Brain microvascular endothelial cell (primary cell): ENCODE measurements at regions not wholly inside any gene's neighbourhood (a gene's known extent, or its start where the extent isn't known, plus 50 kb on each side); places are given as distances from the start of the nearest gene placed in this dataset.
A peak's percentile ranks its signal among the peaks of the same experiment; 100 is the strongest.
"Not testable (repeated sequence)": the region's sequence is repeated elsewhere in the genome, so short reads cannot be mapped to it uniquely, and the experiment has no call there.

ENCODE experiments used
- DNase-seq: peaks from one replicate; pipeline ENCODE4 v3.0.0-alpha.2; 2020
- H3K27ac ChIP-seq: fragments of 250-450 bp; sonication (Bioruptor Pico); 2 replicates; pipeline ENCODE4 v1.5.1; 2020; ENCODE audit warnings: mild to moderate bottlenecking, moderate library complexity
- H3K27me3 ChIP-seq: fragments of 250-450 bp; sonication (Bioruptor Pico); replicated peaks from 2 replicates; pipeline ENCODE4 v1.5.1; 2020; ENCODE audit warnings: mild to moderate bottlenecking
- H3K36me3 ChIP-seq: fragments of 250-450 bp; sonication (Bioruptor Pico); replicated peaks from 2 replicates; pipeline ENCODE4 v1.5.1; 2020; ENCODE audit warnings: mild to moderate bottlenecking
- H3K4me3 ChIP-seq: 2 replicates; pipeline ENCODE4 v1.5.1; 2011; ENCODE audit warnings: low read depth, mild to moderate bottlenecking, control low read depth, low read length, moderate library complexity
- CTCF ChIP-seq: IDR thresholded peaks from 2 replicates; pipeline ENCODE4 v1.5.1; 2011; ENCODE audit warnings: low read depth, mild to moderate bottlenecking, moderate library complexity, low read length, control low read depth, inconsistent platforms; ENCODE audit errors: missing control alignments
- in situ Hi-C: cut with HindIII; loops from 2 replicates; pipeline ENCODE4 v1.10.0; 2017; ENCODE audit warnings: low sequenced_read_pairs, low pct_ligation_motif_present

GRCh38 chr5:154644745-154645411 lies 110.3 kb upstream of the LARP1 start:
- in situ Hi-C loops: no loop called here
- Histone ChIP-seq H3K27me3 (no peaks in the 10 kb centered on the region), H3K4me3 (no peak overlapping the region), H3K27ac (no peak overlapping the region), H3K36me3 (no peaks in the 10 kb centered on the region)
- no peak for TF ChIP-seq CTCF
- no peak for DNase-seq

- Histone ChIP-seq H3K27me3 (no peaks in the 10 kb centered on the region), H3K4me3 (no peak overlapping the region), H3K27ac (no peak overlapping the region), H3K36me3 (no peaks in the 10 kb centered on the region)
- in situ Hi-C loops: no loop called here
- DNase-seq: peak; percentile 38
- peak; percentile 67 for TF ChIP-seq CTCF
These were observed 112.5 kb upstream of the LARP1 start for GRCh38 chr5:154642499-154643245.

- DNase-seq: peak; percentile 39
- H3K36me3 ChIP-seq, H3K27ac ChIP-seq, H3K4me3 ChIP-seq, in situ Hi-C loops, H3K27me3 ChIP-seq: not testable (repeated sequence)
- TF ChIP-seq CTCF: peak; percentile 49
These were observed 114.9 kb upstream of the LARP1 start for GRCh38 chr5:154640213-154640831.

GRCh38 chr5:154636786-154637185 lies 118.4 kb upstream of the LARP1 start:
- H3K4me3 ChIP-seq, DNase-seq, H3K27ac ChIP-seq, in situ Hi-C loops, H3K36me3 ChIP-seq, H3K27me3 ChIP-seq: not testable (repeated sequence)

GRCh38 chr5:154636271-154636670 lies 118.9 kb upstream of the LARP1 start:
- not testable (repeated sequence) for H3K27me3 ChIP-seq

GRCh38 chr5:154633744-154634143 lies 121.4 kb upstream of the LARP1 start:
- DNase-seq, H3K27me3 ChIP-seq, H3K4me3 ChIP-seq, H3K36me3 ChIP-seq, H3K27ac ChIP-seq, in situ Hi-C loops: not testable (repeated sequence)

More at GRCh38 chr5:154636271-154636670, 118.9 kb upstream of the LARP1 start:
- H3K4me3 ChIP-seq, H3K36me3 ChIP-seq, DNase-seq, in situ Hi-C loops, H3K27ac ChIP-seq: not testable (repeated sequence)

GRCh38 chr5:154631141-154631540 lies 124.0 kb upstream of the LARP1 start:
- no peaks in the 10 kb centered on the region for H3K36me3 ChIP-seq
- no peaks in the 10 kb centered on the region for H3K27me3 ChIP-seq
- H3K4me3 ChIP-seq: no peak overlapping the region
- H3K27ac ChIP-seq: no peak overlapping the region
- TF ChIP-seq CTCF: no peak
- in situ Hi-C loops: no loop called here
- no peak for DNase-seq
